PC-3 (cell line): ENCODE measurements at regions not wholly inside any gene's neighbourhood (a gene's known extent, or its start where the extent isn't known, plus 50 kb on each side); places are given as distances from the start of the nearest gene placed in this dataset.

Experiments
- ATAC-seq: fragments of 200-7000 bp; cut with Tn5 transposase; 2 replicates; pipeline ENCODE4 v1.9.1; 2020; ENCODE audit warnings: mild to moderate bottlenecking, moderate library complexity
- BruUV-seq: library from RNA; stranded (reverse); fragments of 400-500 nt; replicated peaks from 2 replicates; lab custom pipeline; 2021; lab: Mats Ljungman, UMichigan
- CTCF ChIA-PET: fragments of 300-600 bp; sonication (Branson Sonifier 250); formaldehyde crosslinking; loops from one replicate; lab custom pipeline; 2022; ENCODE audit warnings: antibody characterized with exemption; lab: Charles Lee
- POLR2A ChIA-PET: fragments of 300-600 bp; sonication (Branson Sonifier 250); formaldehyde crosslinking; loops from one replicate; lab custom pipeline; 2022; ENCODE audit warnings: antibody characterized with exemption; ENCODE audit not compliant: unreplicated experiment; lab: Charles Lee
- DNase-seq: peaks from one replicate; pipeline ENCODE4 v3.0.0-alpha.2; 2015
- H2AFZ ChIP-seq: fragments of 300-600 bp; sonication (generic); 2 replicates; pipeline ENCODE4 v1.6.0; 2016; ENCODE audit warnings: antibody characterized with exemption, low read length
- H3F3A ChIP-seq: fragments of 300-600 bp; sonication (generic); one replicate; pipeline ENCODE4 v1.6.0; 2017; ENCODE audit warnings: antibody characterized with exemption, low read length, control low read depth, mild to moderate bottlenecking; ENCODE audit not compliant: unreplicated experiment
- H3K27ac ChIP-seq: fragments of 300-600 bp; sonication (generic); 2 replicates; pipeline ENCODE4 v1.5.1; 2016; ENCODE audit warnings: mild to moderate bottlenecking, low read length
- H3K27me3 ChIP-seq: fragments of 300-600 bp; sonication (generic); 2 replicates; pipeline ENCODE4 v1.6.1; 2016; ENCODE audit warnings: low read length, mixed read lengths
- H3K36me3 ChIP-seq: fragments of 300-600 bp; sonication (generic); 2 replicates; pipeline ENCODE4 v1.6.1; 2016; ENCODE audit warnings: low read depth, mixed run types, low read length, mixed read lengths
- H3K4me1 ChIP-seq: fragments of 300-600 bp; sonication (generic); 2 replicates; pipeline ENCODE4 v1.5.1; 2016; ENCODE audit warnings: low read length; ENCODE audit not compliant: insufficient read depth
- H3K4me2 ChIP-seq: fragments of 300-600 bp; sonication (generic); 2 replicates; pipeline ENCODE4 v1.6.0; 2016; ENCODE audit warnings: low read length
- H3K4me3 ChIP-seq: fragments of 300-600 bp; sonication (generic); 2 replicates; pipeline ENCODE4 v1.5.1; 2016; ENCODE audit warnings: mild to moderate bottlenecking, low read length, mixed read lengths
- H3K79me2 ChIP-seq: fragments of 300-600 bp; sonication (generic); 2 replicates; pipeline ENCODE4 v1.6.1; 2017; ENCODE audit warnings: low read length, mixed read lengths
- H3K9ac ChIP-seq: fragments of 300-600 bp; sonication (generic); 2 replicates; pipeline ENCODE4 v1.6.0; 2016; ENCODE audit warnings: mild to moderate bottlenecking, low read length
- H3K9me2 ChIP-seq: fragments of 300-600 bp; sonication (generic); replicated peaks from 2 replicates; pipeline ENCODE4 v1.6.1; 2016; ENCODE audit warnings: mixed run types, low read length, mixed read lengths
- H3K9me3 ChIP-seq: fragments of 300-600 bp; sonication (generic); 2 replicates; pipeline ENCODE4 v1.6.1; 2016; ENCODE audit warnings: low read length, mixed read lengths
- H4K20me1 ChIP-seq: fragments of 300-600 bp; sonication (generic); 2 replicates; pipeline ENCODE4 v1.6.1; 2016; ENCODE audit warnings: low read length, mixed read lengths
- CTCF ChIP-seq: fragments of 300-600 bp; sonication (generic); conservative IDR thresholded peaks from 2 replicates; pipeline ENCODE4 v1.5.1; 2017; ENCODE audit warnings: antibody characterized with exemption, low read depth, mild to moderate bottlenecking, low read length
- EZH2 ChIP-seq: fragments of 300-600 bp; sonication (generic); IDR thresholded peaks from one replicate; pipeline ENCODE4 v1.6.1; 2017; ENCODE audit warnings: antibody characterized with exemption, mild to moderate bottlenecking, low read length; ENCODE audit not compliant: unreplicated experiment
- EZH2phosphoT487 ChIP-seq: fragments of 300-600 bp; sonication (generic); IDR thresholded peaks from 2 replicates; pipeline ENCODE4 v1.6.1; 2018; ENCODE audit warnings: mild to moderate bottlenecking, antibody characterized with exemption, low read length, borderline replicate concordance
- intact Hi-C: fragments of 100-400 bp; cut with micrococcal nuclease; formaldehyde crosslinking; loops from 2 replicates; pipeline ENCODE4 v1.9.0; 2023

GRCh38 chr6:106866875-106867658, 107.5 kb downstream of the CD24 start:
- Histone ChIP-seq H3K4me2 (no peak overlapping the region), H3K79me2 (no peaks in the 10 kb centered on the region), H3K27me3 (no peaks in the 10 kb centered on the region), H3K4me3 (no peak overlapping the region), H3K9me3 (no peaks in the 10 kb centered on the region), H2AFZ (no peak overlapping the region), H3F3A (no peaks in the 10 kb centered on the region), H3K36me3 (no peaks in the 10 kb centered on the region), H4K20me1 (no peaks in the 10 kb centered on the region), H3K9ac (no peak overlapping the region), H3K9me2 (no peaks in the 10 kb centered on the region), H3K4me1 (peaks cover 22% of the 10 kb centered on the region; the same call in 1 of the 2 replicates), H3K27ac (no peak overlapping the region)
- DNase-seq (no peak), ATAC-seq (no peak)
- ChIA-PET POLR2A (no interaction called here), CTCF (no interaction called here)
- intact Hi-C loops, result no loop called here
- BruUV-seq, result no TSS peak
- no peak for TF ChIP-seq EZH2phosphoT487
- no peak for TF ChIP-seq EZH2
- TF ChIP-seq CTCF, result no peak

DNA sequence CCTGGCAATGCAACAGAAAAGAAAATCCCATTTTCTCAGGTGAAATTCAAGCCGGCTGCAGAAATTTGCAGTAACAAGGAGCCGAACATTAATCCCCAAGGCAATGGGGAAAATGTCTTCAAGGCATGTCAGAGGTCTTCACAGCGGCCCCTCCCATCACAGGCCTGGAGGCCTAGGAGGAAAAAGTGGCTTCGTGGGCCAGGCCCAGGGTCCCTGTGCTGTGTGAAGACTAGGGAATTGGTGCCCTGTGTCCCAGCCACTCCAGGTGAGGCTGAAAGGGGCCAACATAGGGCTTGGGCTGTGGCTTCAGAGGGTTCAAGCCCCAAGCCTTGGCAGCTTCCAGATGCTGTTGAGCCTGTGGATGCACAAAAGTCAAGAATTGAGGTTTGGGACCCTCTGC, 111.7 kb downstream of the CD24 start:
- H3K4me3 ChIP-seq, result no peak overlapping the region
- no peak overlapping the region for H3K9ac ChIP-seq
- no peaks in the 10 kb centered on the region for H3K9me2 ChIP-seq
- TF ChIP-seq CTCF (no peak), EZH2phosphoT487 (no peak), EZH2 (no peak)
- POLR2A ChIA-PET, result no interaction called here
- H3K36me3 ChIP-seq, result no peaks in the 10 kb centered on the region
- no peak overlapping the region for H3K27ac ChIP-seq
- no peak for DNase-seq
- no peaks in the 10 kb centered on the region for H3K79me2 ChIP-seq
- peaks cover 18% of the 10 kb centered on the region for H3K4me1 ChIP-seq
- H2AFZ ChIP-seq, result no peak overlapping the region
- intact Hi-C loops, result no loop called here
- no peak for ATAC-seq
- no TSS peak for BruUV-seq
- H4K20me1 ChIP-seq, result no peaks in the 10 kb centered on the region
- no peaks in the 10 kb centered on the region for H3K27me3 ChIP-seq
- CTCF ChIA-PET, result no interaction called here
- 0 out of 2 replicates have a peak, but pooled peaks cover 2% of the 10 kb centered on the region for H3K9me3 ChIP-seq
- no peak overlapping the region for H3K4me2 ChIP-seq
- H3F3A ChIP-seq, result no peaks in the 10 kb centered on the region

GRCh38 chr6:106860940-106861339, 113.6 kb downstream of the CD24 start:
- Histone ChIP-seq H3K9me2 (no peaks in the 10 kb centered on the region), H2AFZ (no peak overlapping the region), H3K4me3 (no peak overlapping the region), H3K27ac (no peak overlapping the region), H3K9ac (no peak overlapping the region), H3K4me2 (no peak overlapping the region), H3K27me3 (no peaks in the 10 kb centered on the region), H3K9me3 (0 out of 2 replicates have a peak, but pooled peaks cover 2% of the 10 kb centered on the region), H3F3A (no peaks in the 10 kb centered on the region), H3K4me1 (peaks cover 24% of the 10 kb centered on the region), H3K36me3 (no peaks in the 10 kb centered on the region), H4K20me1 (no peaks in the 10 kb centered on the region), H3K79me2 (no peaks in the 10 kb centered on the region)
- DNase-seq (no peak), ATAC-seq (no peak)
- ChIA-PET CTCF (no interaction called here), POLR2A (no interaction called here)
- TF ChIP-seq CTCF (no peak), EZH2 (no peak), EZH2phosphoT487 (no peak)
- BruUV-seq, result no TSS peak
- intact Hi-C loops, result no loop called here
